SW480 (cell line): ENCODE measurements at regions not wholly inside any gene's neighbourhood (a gene's known extent, or its start where the extent isn't known, plus 50 kb on each side); places are given as distances from the start of the nearest gene placed in this dataset.
"Not testable (repeated sequence)": the region's sequence is repeated elsewhere in the genome, so short reads cannot be mapped to it uniquely, and the experiment has no call there.

Source experiments
- DNase-seq: peaks from one replicate; pipeline ENCODE4 v3.0.0-alpha.2; 2016; ENCODE audit warnings: low spot score

- no peak for DNase-seq
Observed at GRCh38 chr18:35876243-35876642, 96.2 kb upstream of the RMP24 start.

- DNase-seq: no peak
Observed at GRCh38 chr18:35880788-35881455, 91.6 kb upstream of the RMP24 start.

- no peak for DNase-seq
Observed at GRCh38 chr18:35888329-35888728, 84.2 kb upstream of the RMP24 start.

DNA sequence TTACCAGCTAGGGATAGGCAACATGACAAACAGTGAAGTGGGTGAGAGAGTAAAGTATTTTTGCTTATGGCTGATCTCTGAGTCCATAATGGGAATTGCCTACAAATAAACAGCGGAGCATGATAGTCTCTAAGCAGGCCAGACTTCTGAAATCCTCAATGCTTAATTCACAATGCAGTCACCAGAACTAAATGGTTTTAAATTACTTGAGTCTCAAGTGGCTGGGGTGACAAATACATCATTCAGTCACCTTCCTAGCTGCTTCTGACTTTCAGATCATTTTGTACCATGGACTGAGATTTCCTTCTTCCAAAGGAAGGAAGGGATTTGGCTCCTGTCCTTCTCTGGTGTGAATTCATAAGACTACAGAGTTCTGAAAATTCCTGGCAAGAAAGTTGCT, 82.8 kb upstream of the RMP24 start:
- DNase-seq: no peak

DNA sequence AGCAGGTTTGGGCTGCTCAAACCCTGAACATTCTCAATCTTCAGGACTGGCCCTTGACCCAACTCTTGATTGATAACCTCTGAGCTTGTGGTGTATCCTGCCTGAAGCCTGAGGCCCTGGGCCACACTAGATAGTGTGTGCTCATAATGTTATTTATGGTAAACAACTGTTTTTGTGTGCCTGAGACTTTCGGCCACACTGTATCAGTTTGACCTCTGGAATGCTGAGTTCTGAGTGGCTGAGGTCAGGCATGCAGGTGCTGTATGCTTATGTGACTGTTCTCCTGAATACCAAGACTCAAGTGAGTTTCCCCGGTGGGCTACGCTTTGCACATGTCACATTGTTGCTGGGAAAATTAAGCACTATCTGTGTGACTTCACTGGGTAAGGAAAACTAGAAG, 82.2 kb upstream of the RMP24 start:
- DNase-seq: no peak

DNA sequence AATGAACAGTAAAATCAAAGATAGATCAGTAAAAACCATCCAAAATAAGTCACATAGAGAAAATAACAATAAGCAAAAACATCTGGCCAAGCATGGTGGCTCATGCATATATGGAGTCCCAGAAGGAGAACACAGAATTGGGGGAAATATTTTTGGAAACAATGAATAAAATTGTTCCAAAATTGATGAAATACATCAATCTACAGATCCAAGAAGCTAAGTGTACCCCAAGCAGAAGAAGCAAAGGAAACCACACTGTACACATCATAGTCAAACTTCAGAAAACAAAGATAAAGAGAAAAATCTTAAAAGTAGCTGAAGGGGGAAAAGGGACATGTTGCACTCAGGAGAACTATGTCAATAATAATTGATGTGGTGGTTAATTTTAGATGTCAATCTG, 80.4 kb upstream of the RMP24 start:
- DNase-seq: no peak

- not testable (repeated sequence) for DNase-seq
Observed at GRCh38 chr18:35897481-35897880, 75.0 kb upstream of the RMP24 start.

DNA sequence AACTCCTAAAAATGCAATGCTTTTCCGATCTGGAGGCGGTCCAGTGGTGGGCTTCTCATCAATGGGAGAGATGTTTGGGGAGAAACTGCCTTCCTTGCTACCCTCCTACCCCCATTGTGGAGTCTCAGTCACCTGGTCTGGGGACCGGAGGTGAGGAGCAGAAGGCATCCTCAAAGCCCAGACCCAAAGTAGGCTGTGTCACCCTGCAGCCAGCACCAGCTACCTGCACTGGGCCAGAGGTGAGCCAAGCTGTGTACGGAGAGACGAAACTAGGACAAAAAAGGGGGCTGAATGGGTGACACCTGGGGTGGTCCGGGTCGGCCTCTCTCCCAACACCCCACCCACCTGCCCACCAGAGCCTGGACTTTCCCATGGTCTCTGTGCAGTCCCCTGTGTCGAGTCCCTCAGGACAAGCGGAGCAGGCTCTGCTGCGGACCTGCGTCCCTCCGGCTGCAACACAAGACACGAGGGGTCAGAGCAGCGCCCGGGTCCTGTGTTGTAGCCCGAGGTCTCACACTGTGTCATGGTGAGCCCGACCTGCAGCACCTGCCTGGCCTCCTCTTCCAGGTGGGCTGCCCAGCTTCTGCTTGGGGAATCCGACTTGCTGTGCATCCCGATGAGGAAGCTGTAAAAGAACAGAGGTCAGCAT, 68.0 kb upstream of the RMP24 start:
- no peak for DNase-seq

- no peak for DNase-seq
Observed at GRCh38 chr18:35905436-35905835, 67.0 kb upstream of the RMP24 start.

GRCh38 chr18:35906291-35906690, 66.2 kb upstream of the RMP24 start:
- not testable (repeated sequence) for DNase-seq

- no peak for DNase-seq
Observed at GRCh38 chr18:35910327-35910726, 62.2 kb upstream of the RMP24 start.

DNA sequence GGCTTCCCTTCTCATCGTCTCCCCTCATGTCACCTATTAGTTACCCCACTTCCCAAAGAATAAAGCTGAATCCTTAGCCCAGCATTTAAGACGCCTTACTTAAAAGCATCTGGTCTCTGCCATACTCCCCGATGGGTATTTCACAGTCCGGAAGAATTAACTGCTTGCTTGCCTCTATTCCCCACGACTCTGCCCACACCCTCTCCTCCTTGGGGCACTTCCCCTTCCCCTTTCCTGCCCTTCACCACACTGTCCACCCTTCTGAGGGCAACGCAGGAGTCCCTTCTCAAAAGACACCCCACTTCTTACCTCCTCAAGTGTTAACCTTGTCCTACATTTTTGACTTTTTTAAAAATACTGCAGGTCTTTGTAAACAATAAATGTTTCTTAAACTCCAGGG, 60.1 kb upstream of the RMP24 start:
- DNase-seq: no peak

DNA sequence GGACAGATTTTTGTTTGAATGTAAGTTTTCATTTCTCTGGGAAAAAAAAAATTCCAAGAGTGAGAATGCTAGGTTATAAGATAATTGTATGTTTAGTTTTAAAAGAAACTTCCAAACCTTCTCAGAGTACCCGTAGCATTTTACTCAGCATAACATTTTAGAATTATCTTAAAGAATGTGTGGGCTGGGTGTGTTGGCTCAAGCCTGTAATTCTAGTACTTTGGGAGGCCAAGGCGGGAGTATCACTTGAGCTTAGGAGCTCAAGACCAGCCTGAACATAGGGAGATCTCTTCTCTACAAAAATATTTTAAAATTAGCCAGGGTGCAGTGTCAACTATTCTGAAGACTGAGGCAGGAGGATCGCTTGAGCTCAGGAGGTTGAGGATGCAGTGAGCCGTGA, 57.4 kb upstream of the RMP24 start:
- no peak for DNase-seq

GRCh38 chr18:35917043-35917442, 55.4 kb upstream of the RMP24 start:
- no peak for DNase-seq

- no peak for DNase-seq
Observed at GRCh38 chr18:35918564-35918963, 53.9 kb upstream of the RMP24 start.

- no peak for DNase-seq
Observed at GRCh38 chr18:35919179-35919578, 53.3 kb upstream of the RMP24 start.

GRCh38 chr18:35920623-35921022, 51.9 kb upstream of the RMP24 start:
- DNase-seq: no peak
